ENCODE measurements at regions not wholly inside any gene's neighbourhood (a gene's known extent, or its start where the extent isn't known, plus 50 kb on each side); places are given as distances from the start of the nearest gene placed in this dataset.

GRCh38 chr2:128528133-128528532 lies 209.5 kb upstream of the HS6ST1 start:
- WGBS, 2 donors, result 95 to 100% methylated on average over 5 of the region's 5 CpGs
- H3K4me3 ChIP-seq (ENCODE audit: low read depth, poor library complexity, severe bottlenecking), result no peak overlapping the region
- DNase-seq (ENCODE audit: low spot score in 2 of 2), result no peak
- intact Hi-C loops (cut with DNase I; ENCODE audit: low total_unique reads), result no loop called here
- TF ChIP-seq CTCF (IDR thresholded peaks at IDR 0.05) (no peak), POLR2A (IDR thresholded peaks at IDR 0.05) (no peak)

- DNase-seq (ENCODE audit: low spot score in 2 of 2), result no peak
- WGBS, 2 donors, result 89 to 92% methylated on average over 4 of the region's 4 CpGs
- H3K4me3 ChIP-seq (ENCODE audit: low read depth, poor library complexity, severe bottlenecking), result no peak overlapping the region
- TF ChIP-seq POLR2A (IDR thresholded peaks at IDR 0.05), result no peak
- intact Hi-C loops (cut with DNase I; ENCODE audit: low total_unique reads), result no loop called here
Observed at GRCh38 chr2:128530025-128530573, 211.4 kb upstream of the HS6ST1 start.

- TF ChIP-seq POLR2A (IDR thresholded peaks at IDR 0.05) (no peak), CTCF (IDR thresholded peaks at IDR 0.05) (no peak)
- intact Hi-C loops (cut with DNase I; ENCODE audit: low total_unique reads), result no loop called here
- no peak overlapping the region for H3K4me3 ChIP-seq (ENCODE audit: low read depth, poor library complexity, severe bottlenecking)
- no peak for DNase-seq (ENCODE audit: low spot score in 2 of 2)
Observed at GRCh38 chr2:128531856-128532255, 213.2 kb upstream of the HS6ST1 start.

GRCh38 chr2:128533101-128533500 lies 214.4 kb upstream of the HS6ST1 start:
- no peak for DNase-seq (ENCODE audit: low spot score in 2 of 2)
- intact Hi-C loops (cut with DNase I; ENCODE audit: low total_unique reads), result no loop called here
- H3K4me3 ChIP-seq (ENCODE audit: low read depth, poor library complexity, severe bottlenecking), result no peak overlapping the region
- TF ChIP-seq POLR2A (IDR thresholded peaks at IDR 0.05), result no peak
- TF ChIP-seq CTCF (IDR thresholded peaks at IDR 0.05), result no peak
- WGBS, 2 donors, result 81 to 86% methylated on average over 1 of the region's 1 CpG

- intact Hi-C loops (cut with DNase I; ENCODE audit: low total_unique reads), result no loop called here
- no peak overlapping the region for H3K4me3 ChIP-seq (ENCODE audit: low read depth, poor library complexity, severe bottlenecking)
- no peak for TF ChIP-seq POLR2A (IDR thresholded peaks at IDR 0.05)
- no peak for TF ChIP-seq CTCF (IDR thresholded peaks at IDR 0.05)
- 77 to 80% methylated on average over 4 of the region's 4 CpGs for WGBS, 2 donors
- no peak for DNase-seq (ENCODE audit: low spot score in 2 of 2)
Observed at GRCh38 chr2:128534688-128535392, 216.2 kb upstream of the HS6ST1 start.

- TF ChIP-seq POLR2A (IDR thresholded peaks at IDR 0.05) (no peak), CTCF (IDR thresholded peaks at IDR 0.05) (no peak)
- no peak overlapping the region for H3K4me3 ChIP-seq (ENCODE audit: low read depth, poor library complexity, severe bottlenecking)
- intact Hi-C loops (cut with DNase I; ENCODE audit: low total_unique reads), result no loop called here
- no peak for DNase-seq (ENCODE audit: low spot score in 2 of 2)
- 70 to 71% methylated on average over 8 of the region's 8 CpGs for whole genome bisulfite sequencing, 2 donors
Observed at GRCh38 chr2:128535953-128536352, 217.3 kb upstream of the HS6ST1 start.

All from lower leg skin (tissue), 4 donors.